EL (cell line): ENCODE measurements at regions not wholly inside any gene's neighbourhood (a gene's known extent, or its start where the extent isn't known, plus 50 kb on each side); places are given as distances from the start of the nearest gene placed in this dataset.
"Not testable (repeated sequence)": the region's sequence is repeated elsewhere in the genome, so short reads cannot be mapped to it uniquely, and the experiment has no call there.

ENCODE experiments used
- DNase-seq: peaks from one replicate; pipeline ENCODE4 v3.0.0-alpha.2; 2016

- DNase-seq: no peak
Measured at GRCh38 chr10:57663401-57663800, 604.3 kb downstream of the IPMK start.

- DNase-seq: no peak
Measured at GRCh38 chr10:57661206-57661605, 606.5 kb downstream of the IPMK start.

- DNase-seq: peak; percentile 51
Measured at GRCh38 chr10:57657164-57657765, 610.4 kb downstream of the IPMK start.

GRCh38 chr10:57654856-57655255 lies 612.8 kb downstream of the IPMK start:
- DNase-seq: no peak

DNA sequence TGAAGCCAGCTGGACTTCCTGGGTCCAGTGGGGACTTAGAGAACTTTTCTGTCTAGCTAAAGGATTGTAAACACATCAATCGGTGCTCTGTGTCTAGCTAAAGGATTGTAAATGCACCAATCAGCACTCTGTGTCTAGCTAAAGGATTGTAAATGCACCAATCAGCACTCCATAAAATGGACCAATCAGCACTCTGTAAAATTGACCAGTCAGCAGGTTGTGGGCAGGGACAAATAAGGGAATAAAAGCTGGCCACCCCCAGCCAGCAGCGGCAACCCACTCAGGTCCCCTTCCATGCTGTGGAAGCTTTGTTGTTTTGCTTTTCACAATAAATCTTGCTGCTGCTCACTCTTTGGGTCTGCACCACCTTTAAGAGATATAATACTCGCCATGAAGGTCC lies 622.6 kb downstream of the IPMK start:
- not testable (repeated sequence) for DNase-seq

DNA sequence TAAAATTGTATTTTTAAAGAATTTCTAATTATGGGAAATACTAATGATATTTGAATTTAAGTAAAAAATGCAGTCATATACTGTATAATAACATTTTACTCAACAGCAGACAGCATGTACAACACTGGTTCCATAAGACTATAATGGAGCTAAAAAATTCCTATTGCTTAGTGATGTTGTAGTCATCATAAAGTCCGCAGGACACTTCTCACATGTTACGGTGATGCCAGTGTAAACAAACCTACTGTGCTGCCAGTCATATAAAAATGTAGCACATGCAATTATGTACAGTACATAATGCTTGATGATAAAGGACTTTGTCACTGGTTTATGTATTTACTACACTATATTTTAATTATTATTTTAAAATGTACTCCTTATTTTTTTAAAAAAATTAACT lies 629.3 kb downstream of the IPMK start:
- DNase-seq: no peak

GRCh38 chr10:57628592-57629284 lies 639.0 kb downstream of the IPMK start:
- no peak for DNase-seq

GRCh38 chr10:57627642-57628178 lies 640.0 kb downstream of the IPMK start:
- no peak for DNase-seq

- DNase-seq: no peak
Measured at GRCh38 chr10:57624856-57625592, 642.7 kb downstream of the IPMK start.

DNA sequence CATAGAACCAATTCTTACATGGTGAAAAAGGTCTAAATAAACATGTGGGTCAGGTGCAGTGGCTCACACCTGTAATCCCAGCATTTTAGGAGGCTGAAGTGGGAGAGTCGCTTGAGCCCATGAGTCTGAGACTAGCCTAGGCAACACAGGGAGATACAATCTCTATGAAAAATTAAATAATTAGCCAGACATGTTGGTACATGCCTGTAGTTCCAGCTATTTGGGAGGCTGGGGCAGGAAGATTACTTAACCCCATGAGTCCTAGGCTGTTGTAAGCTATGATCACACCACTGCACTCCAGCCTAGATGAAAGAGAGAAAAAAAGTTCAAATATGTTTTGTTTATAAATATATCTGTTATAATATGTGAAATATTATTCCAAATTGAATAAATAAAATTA lies 643.6 kb downstream of the IPMK start:
- DNase-seq: no peak

GRCh38 chr10:57621466-57621865 lies 646.2 kb downstream of the IPMK start:
- no peak for DNase-seq

GRCh38 chr10:57605948-57606485 lies 661.7 kb downstream of the IPMK start:
- no peak for DNase-seq

- DNase-seq: no peak
Measured at GRCh38 chr10:57599440-57599839, 668.3 kb downstream of the IPMK start.

- DNase-seq: no peak
Measured at GRCh38 chr10:57593983-57594573, 673.6 kb downstream of the IPMK start.

GRCh38 chr10:57579926-57580325 lies 687.8 kb downstream of the IPMK start:
- DNase-seq: peak; percentile 40

DNA sequence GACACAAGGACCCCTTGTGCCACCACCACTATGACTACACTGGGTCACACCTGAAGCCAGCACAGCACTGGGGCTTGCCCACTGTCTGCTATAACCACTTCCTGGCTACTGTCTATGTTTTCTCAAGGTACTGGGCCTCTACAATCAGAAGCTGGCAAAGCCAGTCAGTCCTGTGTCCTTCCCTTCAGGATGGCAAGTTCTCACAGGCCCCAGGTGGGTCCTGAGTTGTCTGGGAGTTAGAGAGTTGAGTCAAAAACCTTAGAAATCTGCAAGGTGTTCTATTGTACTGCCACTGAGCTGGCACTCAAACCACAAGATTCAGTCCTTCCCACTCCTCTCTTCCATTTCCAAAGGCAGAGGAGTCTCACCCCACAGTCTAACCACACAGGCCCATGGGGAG lies 705.5 kb downstream of the IPMK start:
- no peak for DNase-seq

- DNase-seq: not testable (repeated sequence)
Measured at GRCh38 chr10:57551774-57552173, 715.9 kb downstream of the IPMK start.

DNA sequence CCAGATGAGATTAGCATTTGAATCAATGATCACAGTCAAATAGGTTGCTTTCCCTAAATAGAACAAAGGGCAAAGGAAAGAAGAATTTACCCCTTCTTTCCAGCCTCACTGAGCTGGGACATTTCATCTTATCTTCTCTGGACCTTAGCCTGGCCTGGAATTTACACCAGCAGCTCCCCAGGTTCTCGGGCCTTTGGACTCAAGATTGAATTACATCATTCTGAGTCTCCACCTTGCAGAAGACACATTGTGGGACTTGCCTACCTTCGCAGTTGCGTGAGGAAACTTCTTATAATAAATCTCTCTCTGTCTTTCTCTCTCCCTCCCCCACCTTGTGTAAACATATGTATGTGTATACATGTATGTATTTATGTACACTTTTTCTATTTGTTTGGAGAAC lies 732.4 kb downstream of the IPMK start:
- no peak for DNase-seq

- DNase-seq: no peak
Measured at GRCh38 chr10:57513637-57514036, 754.1 kb downstream of the IPMK start.

DNA sequence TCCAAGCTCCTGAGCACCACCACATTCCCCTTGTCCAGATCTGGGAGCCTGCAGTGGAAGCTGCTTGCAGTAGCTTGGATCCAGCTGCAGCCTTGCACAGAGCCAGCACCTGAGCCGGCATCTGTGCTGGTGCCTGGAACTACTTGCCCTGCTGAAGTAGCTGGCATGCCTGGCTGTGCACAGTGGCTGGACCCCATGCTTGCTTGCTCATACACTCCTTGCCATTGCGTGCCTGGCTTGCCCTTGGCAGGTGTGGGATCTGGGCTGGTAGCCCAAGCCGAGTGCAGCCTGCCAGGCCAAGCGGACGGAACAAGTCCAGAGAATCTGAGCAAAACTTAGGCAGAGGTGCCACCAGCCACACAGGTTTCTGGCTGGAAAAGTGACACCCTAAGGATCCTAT lies 759.9 kb downstream of the IPMK start:
- DNase-seq: no peak

GRCh38 chr10:57506414-57507094 lies 761.1 kb downstream of the IPMK start:
- no peak for DNase-seq

GRCh38 chr10:57494486-57494885 lies 773.2 kb downstream of the IPMK start:
- no peak for DNase-seq

DNA sequence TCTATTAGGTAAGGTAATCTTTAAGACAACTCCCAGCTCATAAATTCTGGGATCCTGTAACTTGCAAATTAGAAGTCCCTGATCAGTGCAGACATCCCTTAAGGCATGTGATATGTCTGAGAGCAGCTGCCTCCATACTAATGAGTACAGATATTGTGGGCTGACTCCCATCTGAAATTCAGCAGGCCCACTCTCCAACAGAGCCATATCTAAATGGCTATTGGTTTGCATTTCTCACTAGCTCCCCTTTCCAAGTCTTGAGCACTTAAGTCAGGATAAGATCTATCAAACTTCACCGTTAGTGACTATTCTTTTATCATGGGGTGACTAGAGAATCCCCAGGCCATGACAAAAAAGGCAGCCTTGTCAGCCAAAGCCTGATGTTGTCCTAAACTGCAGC lies 785.4 kb downstream of the IPMK start:
- DNase-seq: no peak
